ENCODE measurements at regions not wholly inside any gene's neighbourhood (a gene's known extent, or its start where the extent isn't known, plus 50 kb on each side); places are given as distances from the start of the nearest gene placed in this dataset.
A peak's percentile ranks its signal among the peaks of the same experiment; 100 is the strongest.

- peaks cover 2% of the 10 kb centered on the region for H3K4me1 Mint-ChIP-seq (ENCODE audit: low read depth)
- no peak for DNase-seq
- H3K4me3 Mint-ChIP-seq: no peak overlapping the region
- H3K36me3 Mint-ChIP-seq: no peaks in the 10 kb centered on the region
- no peaks in the 10 kb centered on the region for H3K9me3 Mint-ChIP-seq
- peaks cover 13% of the 10 kb centered on the region for H3K27me3 Mint-ChIP-seq
- ChIA-PET CTCF (interaction anchor here (1.8 kb wide), 1 partner anchor 15 kb away, joined by 6 read pairs; no protein-coding TSS in a partner anchor), POLR2A (no interaction called here)
- H3K27ac Mint-ChIP-seq: no peak overlapping the region
- intact Hi-C loops (cut with micrococcal nuclease): no loop called here
Measured at GRCh38 chr4:140268186-140268841, 105.1 kb upstream of the SCOC start.

GRCh38 chr4:140267576-140267975 is 105.9 kb upstream of the SCOC start:
- peaks cover 2% of the 10 kb centered on the region for H3K4me1 Mint-ChIP-seq (ENCODE audit: low read depth)
- CTCF ChIA-PET: interaction anchor here (1.8 kb wide), 1 partner anchor 14 kb away, joined by 6 read pairs; no protein-coding TSS in a partner anchor
- H3K4me3 Mint-ChIP-seq: no peak overlapping the region
- no peaks in the 10 kb centered on the region for H3K36me3 Mint-ChIP-seq
- POLR2A ChIA-PET: no interaction called here
- H3K27me3 Mint-ChIP-seq: peaks cover 16% of the 10 kb centered on the region
- DNase-seq: no peak
- intact Hi-C loops (cut with micrococcal nuclease): loop anchor here (1.0 kb wide), 1 partner anchor 409 kb away; no protein-coding TSS in a partner anchor
- H3K27ac Mint-ChIP-seq: no peak overlapping the region
- no peaks in the 10 kb centered on the region for H3K9me3 Mint-ChIP-seq

- DNase-seq: peak; percentile 70
- peaks cover 11% of the 10 kb centered on the region for H3K27me3 Mint-ChIP-seq
- no peaks in the 10 kb centered on the region for H3K9me3 Mint-ChIP-seq
- CTCF ChIA-PET: no interaction called here
- peaks cover 2% of the 10 kb centered on the region for H3K4me1 Mint-ChIP-seq (ENCODE audit: low read depth)
- H3K4me3 Mint-ChIP-seq: no peak overlapping the region
- intact Hi-C loops (cut with micrococcal nuclease): loop anchor here (1.0 kb wide), 1 partner anchor 409 kb away; no protein-coding TSS in a partner anchor
- no peak overlapping the region for H3K27ac Mint-ChIP-seq
- POLR2A ChIA-PET: no interaction called here
- H3K36me3 Mint-ChIP-seq: no peaks in the 10 kb centered on the region
Measured at GRCh38 chr4:140266958-140267568, 106.4 kb upstream of the SCOC start.

- no peak for DNase-seq
- POLR2A ChIA-PET: no interaction called here
Measured at GRCh38 chr4:140260227-140260626, 106.2 kb upstream of the MAML3 start.

GRCh38 chr4:140258476-140258875 is 104.5 kb upstream of the MAML3 start:
- POLR2A ChIA-PET: no interaction called here

More at GRCh38 chr4:140260227-140260626, 106.2 kb upstream of the MAML3 start:
- H3K36me3 Mint-ChIP-seq: no peaks in the 10 kb centered on the region
- intact Hi-C loops (cut with micrococcal nuclease): no loop called here
- no peak overlapping the region for H3K27ac Mint-ChIP-seq
- CTCF ChIA-PET: no interaction called here
- H3K4me1 Mint-ChIP-seq (ENCODE audit: low read depth): peaks cover 6% of the 10 kb centered on the region
- H3K4me3 Mint-ChIP-seq: no peak overlapping the region
- H3K27me3 Mint-ChIP-seq: peaks cover 14% of the 10 kb centered on the region
- H3K9me3 Mint-ChIP-seq: no peaks in the 10 kb centered on the region

GRCh38 chr4:140257461-140258305 is 103.7 kb upstream of the MAML3 start:
- Mint-ChIP-seq H3K36me3 (no peaks in the 10 kb centered on the region), H3K27me3 (peaks cover 21% of the 10 kb centered on the region), H3K4me1 (ENCODE audit: low read depth) (peaks cover 12% of the 10 kb centered on the region), H3K27ac (no peak overlapping the region), H3K9me3 (no peaks in the 10 kb centered on the region), H3K4me3 (no peak overlapping the region)
- ChIA-PET POLR2A (no interaction called here), CTCF (interaction anchor here (1.0 to 1.1 kb wide), 2 partner anchors 245 to 523 kb away, joined by 3 read pairs; no protein-coding TSS in a partner anchor)
- intact Hi-C loops (cut with micrococcal nuclease): no loop called here
- no peak for DNase-seq

More at GRCh38 chr4:140258476-140258875, 104.5 kb upstream of the MAML3 start:
- Mint-ChIP-seq H3K9me3 (no peaks in the 10 kb centered on the region), H3K36me3 (no peaks in the 10 kb centered on the region), H3K27me3 (peaks cover 24% of the 10 kb centered on the region), H3K4me3 (no peak overlapping the region), H3K27ac (no peak overlapping the region), H3K4me1 (ENCODE audit: low read depth) (peaks cover 9% of the 10 kb centered on the region)
- DNase-seq: no peak
- intact Hi-C loops (cut with micrococcal nuclease): no loop called here
- CTCF ChIA-PET: no interaction called here

- H3K4me3 Mint-ChIP-seq: no peak overlapping the region
- POLR2A ChIA-PET: no interaction called here
- peaks cover 26% of the 10 kb centered on the region for H3K27me3 Mint-ChIP-seq
- peaks cover 15% of the 10 kb centered on the region for H3K4me1 Mint-ChIP-seq (ENCODE audit: low read depth)
- no peaks in the 10 kb centered on the region for H3K9me3 Mint-ChIP-seq
- CTCF ChIA-PET: interaction anchor here (1.0 to 1.1 kb wide), 2 partner anchors 245 to 522 kb away, joined by 3 read pairs; no protein-coding TSS in a partner anchor
- DNase-seq: no peak
- no peak overlapping the region for H3K27ac Mint-ChIP-seq
- intact Hi-C loops (cut with micrococcal nuclease): no loop called here
- H3K36me3 Mint-ChIP-seq: no peaks in the 10 kb centered on the region
Measured at GRCh38 chr4:140256941-140257340, 103.0 kb upstream of the MAML3 start.

- intact Hi-C loops (cut with micrococcal nuclease): no loop called here
- POLR2A ChIA-PET: no interaction called here
- CTCF ChIA-PET: interaction anchor here (4.9 kb wide), 1 partner anchor 243 kb away, joined by 60 read pairs; no protein-coding TSS in a partner anchor
- peaks cover 23% of the 10 kb centered on the region for H3K27me3 Mint-ChIP-seq
- H3K4me3 Mint-ChIP-seq: no peak overlapping the region
- no peaks in the 10 kb centered on the region for H3K36me3 Mint-ChIP-seq
- no peaks in the 10 kb centered on the region for H3K9me3 Mint-ChIP-seq
- peaks cover 15% of the 10 kb centered on the region for H3K4me1 Mint-ChIP-seq (ENCODE audit: low read depth)
- no peak overlapping the region for H3K27ac Mint-ChIP-seq
- peak; percentile 31 for DNase-seq
Measured at GRCh38 chr4:140256335-140256734, 102.4 kb upstream of the MAML3 start.

- ChIA-PET POLR2A (no interaction called here), CTCF (interaction anchor here (0.6 to 4.9 kb wide), 2 partner anchors 243 to 604 kb away, joined by 3 to 60 read pairs; no protein-coding TSS in a partner anchor)
- Mint-ChIP-seq H3K27me3 (peaks cover 23% of the 10 kb centered on the region), H3K4me3 (no peak overlapping the region), H3K9me3 (no peaks in the 10 kb centered on the region), H3K4me1 (ENCODE audit: low read depth) (peaks cover 15% of the 10 kb centered on the region), H3K36me3 (no peaks in the 10 kb centered on the region), H3K27ac (no peak overlapping the region)
- intact Hi-C loops (cut with micrococcal nuclease): no loop called here
- no peak for DNase-seq
Measured at GRCh38 chr4:140255927-140256326, 101.9 kb upstream of the MAML3 start.

GRCh38 chr4:140255467-140255866 is 101.5 kb upstream of the MAML3 start:
- H3K4me1 Mint-ChIP-seq (ENCODE audit: low read depth): peaks cover 15% of the 10 kb centered on the region
- no peaks in the 10 kb centered on the region for H3K9me3 Mint-ChIP-seq
- CTCF ChIA-PET: interaction anchor here (0.6 to 4.9 kb wide), 3 partner anchors 99 to 603 kb away, joined by 3 to 60 read pairs (median 4); no protein-coding TSS in a partner anchor
- no peak overlapping the region for H3K27ac Mint-ChIP-seq
- intact Hi-C loops (cut with micrococcal nuclease): no loop called here
- POLR2A ChIA-PET: no interaction called here
- no peaks in the 10 kb centered on the region for H3K36me3 Mint-ChIP-seq
- no peak overlapping the region for H3K4me3 Mint-ChIP-seq
- peaks cover 23% of the 10 kb centered on the region for H3K27me3 Mint-ChIP-seq
- DNase-seq: no peak

GRCh38 chr4:140254651-140255299 is 100.8 kb upstream of the MAML3 start:
- no peak for DNase-seq
- no peak overlapping the region for H3K4me3 Mint-ChIP-seq
- no peak overlapping the region for H3K27ac Mint-ChIP-seq
- no peaks in the 10 kb centered on the region for H3K9me3 Mint-ChIP-seq
- intact Hi-C loops (cut with micrococcal nuclease): loop anchor here (5.0 kb wide), 4 partner anchors 118 to 522 kb away; partner anchors contain the start of gene SCOC
- ChIA-PET POLR2A (no interaction called here), CTCF (interaction anchor here (0.6 to 4.9 kb wide), 12 partner anchors 11 to 603 kb away, joined by 3 to 60 read pairs (median 6); no protein-coding TSS in a partner anchor)
- peaks cover 23% of the 10 kb centered on the region for H3K27me3 Mint-ChIP-seq
- H3K36me3 Mint-ChIP-seq: no peaks in the 10 kb centered on the region
- peaks cover 15% of the 10 kb centered on the region for H3K4me1 Mint-ChIP-seq (ENCODE audit: low read depth)
